GM13976 (cell line): ENCODE measurements at regions not wholly inside any gene's neighbourhood (a gene's known extent, or its start where the extent isn't known, plus 50 kb on each side); places are given as distances from the start of the nearest gene placed in this dataset.

Source experiments
- DNase-seq: peaks from one replicate; pipeline ENCODE4 v3.0.0; 2012; ENCODE audit warnings: low spot score
- in situ Hi-C: fragments of 300-500 bp; cut with MboI; formaldehyde crosslinking; loops from one replicate; pipeline ENCODE4 v1.12.0; 2022; ENCODE audit warnings: low sequenced_read_pairs, mixed read lengths, inconsistent platforms; ENCODE audit not compliant: unreplicated experiment
- TF ChIP-seq, protein P1 (sequence below): IDR thresholded peaks from 2 replicates; pipeline ENCODE4 v1.5.1; 2012; ENCODE audit warnings: borderline replicate concordance, mild to moderate bottlenecking; ENCODE audit not compliant: insufficient read depth; ENCODE audit errors: extremely low read depth, missing control alignments, control extremely low read depth

- in situ Hi-C loops, result no loop called here
- TF ChIP-seq, protein P1, sequence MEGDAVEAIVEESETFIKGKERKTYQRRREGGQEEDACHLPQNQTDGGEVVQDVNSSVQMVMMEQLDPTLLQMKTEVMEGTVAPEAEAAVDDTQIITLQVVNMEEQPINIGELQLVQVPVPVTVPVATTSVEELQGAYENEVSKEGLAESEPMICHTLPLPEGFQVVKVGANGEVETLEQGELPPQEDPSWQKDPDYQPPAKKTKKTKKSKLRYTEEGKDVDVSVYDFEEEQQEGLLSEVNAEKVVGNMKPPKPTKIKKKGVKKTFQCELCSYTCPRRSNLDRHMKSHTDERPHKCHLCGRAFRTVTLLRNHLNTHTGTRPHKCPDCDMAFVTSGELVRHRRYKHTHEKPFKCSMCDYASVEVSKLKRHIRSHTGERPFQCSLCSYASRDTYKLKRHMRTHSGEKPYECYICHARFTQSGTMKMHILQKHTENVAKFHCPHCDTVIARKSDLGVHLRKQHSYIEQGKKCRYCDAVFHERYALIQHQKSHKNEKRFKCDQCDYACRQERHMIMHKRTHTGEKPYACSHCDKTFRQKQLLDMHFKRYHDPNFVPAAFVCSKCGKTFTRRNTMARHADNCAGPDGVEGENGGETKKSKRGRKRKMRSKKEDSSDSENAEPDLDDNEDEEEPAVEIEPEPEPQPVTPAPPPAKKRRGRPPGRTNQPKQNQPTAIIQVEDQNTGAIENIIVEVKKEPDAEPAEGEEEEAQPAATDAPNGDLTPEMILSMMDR, result no peak
- no peak for DNase-seq
These were observed 53.2 kb upstream of the DYRK2 start for GRCh38 chr12:67595365-67595764.

- DNase-seq, result no peak
- TF ChIP-seq, protein P1, result no peak
- in situ Hi-C loops, result no loop called here
These were observed 49.9 kb upstream of the DYRK2 start for GRCh38 chr12:67598598-67598997.
